Nephron progenitor cell (in vitro differentiated cells): ENCODE measurements at regions not wholly inside any gene's neighbourhood (a gene's known extent, or its start where the extent isn't known, plus 50 kb on each side); places are given as distances from the start of the nearest gene placed in this dataset.
"Not testable (repeated sequence)": the region's sequence is repeated elsewhere in the genome, so short reads cannot be mapped to it uniquely, and the experiment has no call there.

Experiments
- DNase-seq: peaks from one replicate; pipeline ENCODE4 v3.0.0; 2021
- H3K27ac Mint-ChIP-seq: 2 replicates; pipeline ENCODE4 v1.8.0; 2021; ENCODE audit warnings: mild to moderate bottlenecking, moderate library complexity, mixed read lengths
- H3K27me3 Mint-ChIP-seq: 2 replicates; pipeline ENCODE4 v1.8.0; 2021; ENCODE audit warnings: mild to moderate bottlenecking, low read depth, mixed read lengths; ENCODE audit not compliant: poor library complexity
- H3K36me3 Mint-ChIP-seq: 2 replicates; pipeline ENCODE4 v1.8.0; 2021; ENCODE audit warnings: low read depth, mixed read lengths
- H3K4me1 Mint-ChIP-seq: 2 replicates; pipeline ENCODE4 v1.8.0; 2021; ENCODE audit warnings: mixed read lengths
- H3K4me3 Mint-ChIP-seq: 2 replicates; pipeline ENCODE4 v1.8.0; 2021; ENCODE audit warnings: mild to moderate bottlenecking, moderate library complexity, mixed read lengths
- H3K9me3 Mint-ChIP-seq: 2 replicates; pipeline ENCODE4 v1.8.0; 2021; ENCODE audit warnings: mild to moderate bottlenecking, moderate library complexity, mixed read lengths
- CTCF ChIP-seq: fragments of 200-600 bp; sonication (generic); IDR thresholded peaks from 2 replicates; pipeline ENCODE4 v1.5.0; 2021; ENCODE audit warnings: antibody characterized with exemption

- DNase-seq, result no peak
- Mint-ChIP-seq H3K36me3 (peaks cover 18% of the 10 kb centered on the region), H3K9me3 (peaks cover 36% of the 10 kb centered on the region), H3K27ac (peak overlapping the region; percentile 52), H3K4me3 (no peak overlapping the region), H3K4me1 (peaks cover 4% of the 10 kb centered on the region), H3K27me3 (no peaks in the 10 kb centered on the region)
- no peak for TF ChIP-seq CTCF
These were observed 595.5 kb downstream of the RAPGEF2 start for GRCh38 chr4:159698336-159698735.

DNA sequence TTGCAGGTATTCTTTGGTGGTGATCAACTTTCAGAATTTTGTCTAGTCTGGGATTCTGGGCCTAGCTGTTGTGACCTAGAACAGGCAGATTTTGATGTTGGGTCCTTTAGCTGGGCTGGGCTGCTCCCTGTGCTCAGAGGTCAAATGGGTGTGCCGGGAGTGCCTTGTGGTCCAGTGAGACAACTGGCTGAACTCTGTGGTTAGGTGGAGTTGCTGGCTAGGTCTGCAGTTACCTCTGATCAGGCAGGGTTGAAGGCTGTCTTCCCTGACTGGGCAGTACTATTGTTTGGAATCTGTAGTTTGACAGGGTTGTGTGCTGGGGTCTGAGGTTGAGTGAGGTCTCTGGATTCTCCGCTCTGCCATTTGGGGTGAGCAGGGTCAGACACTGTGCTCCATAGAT is 599.3 kb downstream of the RAPGEF2 start:
- Mint-ChIP-seq H3K27ac (no peak overlapping the region), H3K27me3 (no peaks in the 10 kb centered on the region), H3K4me1 (peaks cover 25% of the 10 kb centered on the region), H3K36me3 (peaks cover 18% of the 10 kb centered on the region), H3K4me3 (no peak overlapping the region), H3K9me3 (peaks cover 32% of the 10 kb centered on the region)
- TF ChIP-seq CTCF, result no peak
- no peak for DNase-seq

DNA sequence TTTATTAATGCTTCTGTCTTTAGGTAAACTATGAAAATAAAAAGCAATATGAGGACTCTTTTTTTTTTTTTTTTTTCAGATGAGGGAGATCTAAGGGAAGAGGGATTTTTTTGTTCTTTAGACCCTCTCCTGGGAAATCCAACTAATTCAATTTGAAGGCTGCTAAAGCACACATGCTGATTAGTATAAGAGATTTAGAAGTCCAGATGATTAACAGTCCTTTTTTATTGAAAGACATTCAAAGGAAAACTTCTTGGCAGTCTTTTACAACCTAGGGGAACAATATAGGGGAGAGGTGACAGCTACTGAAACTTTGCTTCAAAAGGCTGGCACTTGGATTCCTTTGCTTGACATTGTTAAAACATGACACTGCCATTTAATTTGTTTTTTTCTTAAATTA is 602.5 kb downstream of the RAPGEF2 start:
- peaks cover 26% of the 10 kb centered on the region for H3K9me3 Mint-ChIP-seq
- no peak overlapping the region for H3K4me3 Mint-ChIP-seq
- DNase-seq, result no peak
- H3K27me3 Mint-ChIP-seq, result no peaks in the 10 kb centered on the region
- H3K36me3 Mint-ChIP-seq, result peaks cover 15% of the 10 kb centered on the region
- TF ChIP-seq CTCF, result no peak
- H3K4me1 Mint-ChIP-seq, result peaks cover 24% of the 10 kb centered on the region
- H3K27ac Mint-ChIP-seq, result no peak overlapping the region

DNA sequence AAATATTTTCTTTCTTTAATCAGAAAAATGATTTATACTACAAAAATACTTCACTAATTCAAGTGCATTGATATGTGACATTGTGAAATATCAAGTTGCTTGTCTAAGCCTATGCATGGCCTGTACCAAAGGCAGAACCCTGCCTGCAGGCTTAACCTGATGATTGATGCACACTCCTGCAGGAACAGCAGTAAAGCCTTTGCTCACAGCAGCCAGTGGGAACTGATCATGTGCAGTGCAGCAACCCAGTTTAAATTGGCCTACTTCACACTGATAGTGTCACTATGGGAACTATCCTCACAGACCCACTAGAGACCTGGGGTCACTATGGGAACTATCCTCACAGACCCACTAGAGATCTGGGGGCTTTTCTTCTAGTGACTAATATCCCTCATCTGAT is 603.8 kb downstream of the RAPGEF2 start:
- H3K27me3 Mint-ChIP-seq, result no peaks in the 10 kb centered on the region
- peak; percentile 20 for DNase-seq
- H3K36me3 Mint-ChIP-seq, result peaks cover 8% of the 10 kb centered on the region
- peaks cover 24% of the 10 kb centered on the region for H3K4me1 Mint-ChIP-seq
- no peak overlapping the region for H3K27ac Mint-ChIP-seq
- H3K9me3 Mint-ChIP-seq, result peaks cover 13% of the 10 kb centered on the region
- no peak for TF ChIP-seq CTCF
- no peak overlapping the region for H3K4me3 Mint-ChIP-seq

DNA sequence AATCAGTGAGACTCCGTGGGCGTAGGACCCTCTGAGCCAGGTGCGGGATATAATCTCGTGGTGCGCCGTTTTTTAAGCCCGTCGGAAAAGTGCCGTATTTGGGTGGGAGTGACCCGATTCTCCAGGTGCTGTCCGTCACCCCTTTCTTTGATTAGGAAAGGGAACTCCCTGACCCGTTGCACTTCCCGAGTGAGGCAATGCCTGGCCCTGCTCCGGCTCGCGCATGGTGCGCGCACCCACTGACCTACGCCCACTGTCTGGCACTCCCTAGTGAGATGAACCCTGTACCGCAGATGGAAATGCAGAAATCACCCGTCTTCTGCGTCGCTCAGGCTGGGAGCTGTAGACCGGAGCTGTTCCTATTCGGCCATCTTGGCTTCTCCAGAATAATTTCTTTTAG is 612.3 kb downstream of the RAPGEF2 start:
- not testable (repeated sequence) for H3K4me1 Mint-ChIP-seq, DNase-seq, H3K27ac Mint-ChIP-seq, H3K36me3 Mint-ChIP-seq, H3K4me3 Mint-ChIP-seq, H3K27me3 Mint-ChIP-seq
- H3K9me3 Mint-ChIP-seq, result peaks cover 16% of the 10 kb centered on the region

- Mint-ChIP-seq H3K9me3 (peaks cover 16% of the 10 kb centered on the region), H3K36me3 (peaks cover 7% of the 10 kb centered on the region), H3K4me3 (no peak overlapping the region), H3K4me1 (no peaks in the 10 kb centered on the region), H3K27ac (no peak overlapping the region), H3K27me3 (no peaks in the 10 kb centered on the region)
- no peak for DNase-seq
- no peak for TF ChIP-seq CTCF
These were observed 616.7 kb downstream of the RAPGEF2 start for GRCh38 chr4:159719531-159719930.
